PC-9 (cell line): ENCODE measurements at regions not wholly inside any gene's neighbourhood (a gene's known extent, or its start where the extent isn't known, plus 50 kb on each side); places are given as distances from the start of the nearest gene placed in this dataset.

Experiments
- BruUV-seq: library from RNA; stranded (reverse); fragments of 400-500 nt; replicated peaks from 2 replicates; lab custom pipeline; 2021; lab: Mats Ljungman, UMichigan
- CTCF ChIA-PET: fragments of 300-600 bp; sonication (Branson Sonifier 250); formaldehyde crosslinking; loops from one replicate; lab custom pipeline; 2022; ENCODE audit warnings: antibody characterized with exemption; lab: Charles Lee
- POLR2A ChIA-PET: fragments of 300-600 bp; sonication (Branson Sonifier 250); formaldehyde crosslinking; loops from one replicate; lab custom pipeline; 2022; ENCODE audit warnings: antibody characterized with exemption; ENCODE audit not compliant: unreplicated experiment; lab: Charles Lee
- DNase-seq, 2 experiments: peaks; one replicate each; pipeline versions ENCODE4 v3.0.0 to v3.0.0-alpha.2; 2015 to 2022; ENCODE audit warnings: mixed read lengths in 1 of 2
- H2AFZ ChIP-seq: fragments of 200-600 bp; sonication (generic); 2 replicates; pipeline ENCODE4 v1.8.1; 2017; ENCODE audit warnings: antibody characterized with exemption
- H3F3A ChIP-seq: fragments of 200-600 bp; sonication (generic); 2 replicates; pipeline ENCODE4 v1.8.1; 2017; ENCODE audit warnings: antibody characterized with exemption, mild to moderate bottlenecking, low read depth; ENCODE audit not compliant: insufficient read depth
- H3K27ac ChIP-seq: fragments of 200-600 bp; sonication (generic); 2 replicates; pipeline ENCODE4 v1.6.1; 2016; ENCODE audit warnings: mixed run types
- H3K27me3 ChIP-seq: fragments of 200-600 bp; sonication (generic); 2 replicates; pipeline ENCODE4 v1.6.1; 2016; ENCODE audit warnings: low read depth, mixed run types; ENCODE audit not compliant: insufficient read depth
- H3K36me3 ChIP-seq: fragments of 200-600 bp; sonication (generic); 2 replicates; pipeline ENCODE4 v1.6.1; 2016; ENCODE audit warnings: low read depth, mixed run types
- H3K4me1 ChIP-seq: fragments of 200-600 bp; sonication (generic); replicated peaks from 2 replicates; pipeline ENCODE4 v1.6.1; 2016; ENCODE audit warnings: mixed run types; ENCODE audit not compliant: insufficient read depth
- H3K4me2 ChIP-seq: fragments of 200-600 bp; sonication (generic); 2 replicates; pipeline ENCODE4 v1.6.1; 2017; ENCODE audit warnings: mixed run types
- H3K4me3 ChIP-seq: fragments of 200-600 bp; sonication (generic); 2 replicates; pipeline ENCODE4 v1.6.1; 2016; ENCODE audit warnings: mixed run types
- H3K79me2 ChIP-seq: fragments of 200-600 bp; sonication (generic); 2 replicates; pipeline ENCODE4 v1.6.1; 2017; ENCODE audit warnings: low read depth, mixed run types
- H3K9me2 ChIP-seq: fragments of 200-600 bp; sonication (generic); 2 replicates; pipeline ENCODE4 v1.8.1; 2017; ENCODE audit warnings: mild to moderate bottlenecking; ENCODE audit not compliant: insufficient read depth
- H3K9me3 ChIP-seq: fragments of 200-600 bp; sonication (generic); 2 replicates; pipeline ENCODE4 v1.8.1; 2016; ENCODE audit warnings: low read depth; ENCODE audit not compliant: insufficient read depth
- H4K20me1 ChIP-seq: fragments of 200-600 bp; sonication (generic); 2 replicates; pipeline ENCODE4 v1.8.1; 2017; ENCODE audit not compliant: insufficient read depth
- CTCF ChIP-seq: fragments of 200-600 bp; sonication (generic); conservative IDR thresholded peaks from 2 replicates; pipeline ENCODE4 v1.6.1; 2017; ENCODE audit warnings: mixed run types, antibody characterized with exemption, mild to moderate bottlenecking, moderate library complexity
- EZH2 ChIP-seq: fragments of 200-600 bp; sonication (generic); IDR thresholded peaks from 2 replicates; pipeline ENCODE4 v1.8.0; 2017; ENCODE audit warnings: antibody characterized with exemption, low read depth
- intact Hi-C: fragments of 100-400 bp; cut with micrococcal nuclease; formaldehyde crosslinking; loops from one replicate; pipeline ENCODE4 v1.10.0; 2022; ENCODE audit not compliant: unreplicated experiment

- H3F3A ChIP-seq = no peaks in the 10 kb centered on the region
- H3K9me2 ChIP-seq = no peaks in the 10 kb centered on the region; the same call in 1 of the 2 replicates
- H3K4me2 ChIP-seq = no peak overlapping the region
- no peaks in the 10 kb centered on the region for H3K4me1 ChIP-seq
- no peak overlapping the region for H3K4me3 ChIP-seq
- no TSS peak for BruUV-seq
- H2AFZ ChIP-seq = no peak overlapping the region
- DNase-seq = no peak
- no peaks in the 10 kb centered on the region for H3K9me3 ChIP-seq
- intact Hi-C loops = no loop called here
- H3K36me3 ChIP-seq = no peaks in the 10 kb centered on the region
- H3K27me3 ChIP-seq = no peaks in the 10 kb centered on the region
- no peaks in the 10 kb centered on the region for H3K79me2 ChIP-seq
- no peak overlapping the region for H3K27ac ChIP-seq
- POLR2A ChIA-PET = no interaction called here
- CTCF ChIA-PET = no interaction called here
- no peaks in the 10 kb centered on the region for H4K20me1 ChIP-seq
- no peak for TF ChIP-seq CTCF
- TF ChIP-seq EZH2 = no peak
Observed at GRCh38 chr3:35849496-35849895, 210.2 kb downstream of the ARPP21 start.

GRCh38 chr3:35849963-35850362 lies 210.6 kb downstream of the ARPP21 start:
- no TSS peak for BruUV-seq
- no peak for DNase-seq
- TF ChIP-seq CTCF (no peak), EZH2 (no peak)
- H3K79me2 ChIP-seq = no peaks in the 10 kb centered on the region
- H3K4me3 ChIP-seq = no peak overlapping the region
- intact Hi-C loops = no loop called here
- no peak overlapping the region for H3K27ac ChIP-seq
- no peaks in the 10 kb centered on the region for H3K9me3 ChIP-seq
- no peak overlapping the region for H3K4me2 ChIP-seq
- H4K20me1 ChIP-seq = no peaks in the 10 kb centered on the region
- ChIA-PET POLR2A (no interaction called here), CTCF (no interaction called here)
- H2AFZ ChIP-seq = no peak overlapping the region
- no peaks in the 10 kb centered on the region for H3K4me1 ChIP-seq
- no peaks in the 10 kb centered on the region for H3F3A ChIP-seq
- H3K36me3 ChIP-seq = no peaks in the 10 kb centered on the region
- H3K27me3 ChIP-seq = no peaks in the 10 kb centered on the region
- H3K9me2 ChIP-seq = no peaks in the 10 kb centered on the region; the same call in 1 of the 2 replicates

- intact Hi-C loops = no loop called here
Observed at GRCh38 chr3:35857004-35857403, 217.7 kb downstream of the ARPP21 start.

More at GRCh38 chr3:35857004-35857403, 217.7 kb downstream of the ARPP21 start:
- DNase-seq = no peak
- Histone ChIP-seq H3K4me3 (no peak overlapping the region), H3K9me2 (no peaks in the 10 kb centered on the region), H3K9me3 (no peaks in the 10 kb centered on the region), H3F3A (no peaks in the 10 kb centered on the region), H3K4me1 (no peaks in the 10 kb centered on the region), H4K20me1 (no peaks in the 10 kb centered on the region; the same call in 1 of the 2 replicates), H3K36me3 (no peaks in the 10 kb centered on the region), H3K4me2 (no peak overlapping the region), H2AFZ (no peak overlapping the region), H3K27me3 (no peaks in the 10 kb centered on the region), H3K27ac (no peak overlapping the region), H3K79me2 (no peaks in the 10 kb centered on the region)
- no peak for TF ChIP-seq EZH2
- no peak for TF ChIP-seq CTCF
- no TSS peak for BruUV-seq
- CTCF ChIA-PET = no interaction called here
- POLR2A ChIA-PET = no interaction called here
